ENCODE measurements at regions not wholly inside any gene's neighbourhood (a gene's known extent, or its start where the extent isn't known, plus 50 kb on each side); places are given as distances from the start of the nearest gene placed in this dataset.

DNA sequence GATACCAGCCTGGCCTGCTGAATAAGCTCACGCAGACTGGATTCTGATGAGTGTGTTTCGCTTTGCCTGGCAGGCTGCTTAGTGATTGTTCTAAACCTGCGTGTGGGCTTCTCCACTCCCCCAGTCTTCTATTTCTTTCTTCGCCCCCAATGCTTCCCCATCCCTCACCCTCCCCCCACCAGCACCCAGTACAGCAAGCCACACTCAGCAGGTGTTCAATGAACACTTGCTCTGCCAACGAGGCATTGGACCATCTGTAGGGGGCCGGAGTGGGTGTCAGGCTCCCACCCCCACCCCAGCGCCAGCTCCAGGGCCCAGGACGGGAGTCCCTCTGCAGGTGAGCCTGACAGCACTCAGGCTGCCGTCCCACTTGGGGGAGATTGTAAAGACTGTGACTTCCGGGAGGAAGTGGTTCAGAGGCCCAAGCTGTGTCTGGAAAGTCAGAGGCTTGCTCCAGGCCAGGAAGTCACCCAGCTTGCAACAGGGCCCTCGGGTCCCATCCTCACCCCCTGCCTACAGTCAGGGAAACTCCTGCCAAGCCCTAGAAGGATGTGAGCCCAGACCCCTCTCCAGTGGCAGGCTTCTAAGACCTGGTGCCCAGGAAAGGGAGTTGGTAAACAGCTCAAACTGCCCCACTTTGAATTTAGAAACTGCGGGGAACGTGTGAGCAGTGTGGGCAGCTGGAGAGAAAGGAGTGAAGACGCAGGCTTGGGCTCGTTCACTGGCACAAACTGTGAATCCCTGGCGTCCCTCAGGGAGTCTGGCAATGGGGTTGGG is 66.3 kb upstream of the PRDM11 start:
- TF ChIP-seq, protein P1, sequence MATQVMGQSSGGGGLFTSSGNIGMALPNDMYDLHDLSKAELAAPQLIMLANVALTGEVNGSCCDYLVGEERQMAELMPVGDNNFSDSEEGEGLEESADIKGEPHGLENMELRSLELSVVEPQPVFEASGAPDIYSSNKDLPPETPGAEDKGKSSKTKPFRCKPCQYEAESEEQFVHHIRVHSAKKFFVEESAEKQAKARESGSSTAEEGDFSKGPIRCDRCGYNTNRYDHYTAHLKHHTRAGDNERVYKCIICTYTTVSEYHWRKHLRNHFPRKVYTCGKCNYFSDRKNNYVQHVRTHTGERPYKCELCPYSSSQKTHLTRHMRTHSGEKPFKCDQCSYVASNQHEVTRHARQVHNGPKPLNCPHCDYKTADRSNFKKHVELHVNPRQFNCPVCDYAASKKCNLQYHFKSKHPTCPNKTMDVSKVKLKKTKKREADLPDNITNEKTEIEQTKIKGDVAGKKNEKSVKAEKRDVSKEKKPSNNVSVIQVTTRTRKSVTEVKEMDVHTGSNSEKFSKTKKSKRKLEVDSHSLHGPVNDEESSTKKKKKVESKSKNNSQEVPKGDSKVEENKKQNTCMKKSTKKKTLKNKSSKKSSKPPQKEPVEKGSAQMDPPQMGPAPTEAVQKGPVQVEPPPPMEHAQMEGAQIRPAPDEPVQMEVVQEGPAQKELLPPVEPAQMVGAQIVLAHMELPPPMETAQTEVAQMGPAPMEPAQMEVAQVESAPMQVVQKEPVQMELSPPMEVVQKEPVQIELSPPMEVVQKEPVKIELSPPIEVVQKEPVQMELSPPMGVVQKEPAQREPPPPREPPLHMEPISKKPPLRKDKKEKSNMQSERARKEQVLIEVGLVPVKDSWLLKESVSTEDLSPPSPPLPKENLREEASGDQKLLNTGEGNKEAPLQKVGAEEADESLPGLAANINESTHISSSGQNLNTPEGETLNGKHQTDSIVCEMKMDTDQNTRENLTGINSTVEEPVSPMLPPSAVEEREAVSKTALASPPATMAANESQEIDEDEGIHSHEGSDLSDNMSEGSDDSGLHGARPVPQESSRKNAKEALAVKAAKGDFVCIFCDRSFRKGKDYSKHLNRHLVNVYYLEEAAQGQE (IDR thresholded peaks at IDR 0.05; ENCODE audit: low read depth) = no peak
- TF ChIP-seq RAD21 (IDR thresholded peaks at IDR 0.05; ENCODE audit: low read depth) = no peak
- TF ChIP-seq EGR1 (IDR thresholded peaks at IDR 0.05) = no peak
- TF ChIP-seq, protein P2, sequence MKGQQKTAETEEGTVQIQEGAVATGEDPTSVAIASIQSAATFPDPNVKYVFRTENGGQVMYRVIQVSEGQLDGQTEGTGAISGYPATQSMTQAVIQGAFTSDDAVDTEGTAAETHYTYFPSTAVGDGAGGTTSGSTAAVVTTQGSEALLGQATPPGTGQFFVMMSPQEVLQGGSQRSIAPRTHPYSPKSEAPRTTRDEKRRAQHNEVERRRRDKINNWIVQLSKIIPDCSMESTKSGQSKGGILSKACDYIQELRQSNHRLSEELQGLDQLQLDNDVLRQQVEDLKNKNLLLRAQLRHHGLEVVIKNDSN (IDR thresholded peaks at IDR 0.05) = no peak

DNA sequence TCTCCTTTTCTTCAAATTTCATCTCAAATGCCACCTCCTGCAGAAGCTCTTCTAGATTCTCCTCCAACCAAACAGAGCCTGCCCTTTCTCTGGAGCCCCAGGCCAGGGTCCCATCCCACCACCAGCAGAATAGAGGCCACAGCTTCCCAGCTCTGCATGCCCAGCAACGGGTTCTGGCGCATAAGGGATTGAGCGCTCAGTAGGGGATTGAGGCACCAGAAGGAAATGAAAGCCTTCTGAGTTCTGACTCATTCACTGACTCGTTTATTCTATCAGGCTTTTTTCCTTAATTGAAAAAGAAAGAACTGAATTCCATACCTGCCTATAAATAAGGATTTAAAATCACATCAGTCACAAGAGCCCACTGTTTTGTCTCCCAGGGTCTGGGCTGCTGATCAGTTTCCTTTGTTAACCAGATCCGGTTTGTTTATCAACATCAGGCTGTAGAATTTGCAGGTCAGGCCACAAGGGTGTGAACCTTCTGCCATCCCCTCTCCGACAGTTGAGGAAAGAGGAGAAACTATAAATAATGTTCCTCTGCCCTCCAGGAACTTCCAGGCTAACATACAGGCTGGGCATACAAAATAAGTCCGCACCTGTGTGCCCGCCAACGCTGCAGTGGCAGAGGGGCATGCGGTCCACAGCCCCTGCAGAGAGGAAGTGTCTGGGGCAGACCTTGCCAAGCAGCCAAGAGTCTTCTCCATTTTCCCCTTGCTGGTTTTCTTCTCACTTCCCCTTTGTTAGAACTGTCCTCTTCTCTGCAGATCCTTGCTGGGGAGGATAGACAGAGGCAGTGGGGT is 63.5 kb upstream of the PRDM11 start:
- TF ChIP-seq, protein P1 (IDR thresholded peaks at IDR 0.05; ENCODE audit: low read depth) = no peak
- TF ChIP-seq EP300 (IDR thresholded peaks at IDR 0.05; ENCODE audit: borderline replicate concordance) = no peak
- no peak for TF ChIP-seq CEBPB (IDR thresholded peaks at IDR 0.05)
- no peak for TF ChIP-seq FOXM1 (IDR thresholded peaks at IDR 0.05; ENCODE audit: borderline replicate concordance, low read depth)
- TF ChIP-seq NFIC (IDR thresholded peaks at IDR 0.05) = no peak
- TF ChIP-seq EGR1 (IDR thresholded peaks at IDR 0.05) = no peak
- TF ChIP-seq, protein P3, sequence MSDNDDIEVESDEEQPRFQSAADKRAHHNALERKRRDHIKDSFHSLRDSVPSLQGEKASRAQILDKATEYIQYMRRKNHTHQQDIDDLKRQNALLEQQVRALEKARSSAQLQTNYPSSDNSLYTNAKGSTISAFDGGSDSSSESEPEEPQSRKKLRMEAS (IDR thresholded peaks at IDR 0.05) = no peak
- no peak for TF ChIP-seq RAD21 (IDR thresholded peaks at IDR 0.05; ENCODE audit: low read depth)
- no peak for TF ChIP-seq CREB1 (IDR thresholded peaks at IDR 0.05; ENCODE audit: low read depth)
- TF ChIP-seq, protein P2 (IDR thresholded peaks at IDR 0.05) = no peak
- no peak for TF ChIP-seq YY1 (IDR thresholded peaks at IDR 0.05; ENCODE audit: low read depth)
- TF ChIP-seq TCF12 (IDR thresholded peaks at IDR 0.05; ENCODE audit: low read depth) = no peak
- no peak for TF ChIP-seq ZBTB7A (IDR thresholded peaks at IDR 0.05; ENCODE audit: low read depth)
- no peak for TF ChIP-seq TAF1 (IDR thresholded peaks at IDR 0.05; ENCODE audit: low read depth)
- TF ChIP-seq TEAD4 (IDR thresholded peaks at IDR 0.05) = no peak

DNA sequence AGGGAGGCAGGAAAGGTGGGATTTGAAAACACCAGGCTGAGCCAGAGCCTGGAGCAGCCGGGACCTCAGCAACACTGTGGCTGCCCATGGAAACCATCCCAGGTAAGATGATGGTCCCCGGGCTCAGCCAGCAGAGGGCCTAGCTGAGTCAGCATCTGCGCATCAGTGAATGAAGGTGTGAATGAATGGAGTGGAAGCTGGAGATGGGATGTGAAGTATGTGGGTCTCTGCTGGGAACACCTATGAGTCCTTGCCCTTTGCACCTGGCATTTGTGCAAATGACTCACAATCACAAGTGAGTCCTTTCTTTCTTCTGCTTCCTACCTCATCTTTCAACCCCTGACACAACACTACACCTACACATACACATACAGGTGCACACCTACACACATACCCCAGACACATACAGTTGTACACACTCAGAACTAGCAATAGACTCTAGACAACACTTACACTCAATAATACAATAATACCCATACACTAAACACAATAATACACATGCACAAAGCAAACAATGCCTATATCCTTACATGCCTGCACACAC is 62.8 kb upstream of the PRDM11 start:
- TF ChIP-seq ZBTB7A (IDR thresholded peaks at IDR 0.05; ENCODE audit: low read depth) (no peak), RAD21 (IDR thresholded peaks at IDR 0.05; ENCODE audit: low read depth) (no peak), NFIC (IDR thresholded peaks at IDR 0.05) (no peak)
- TF ChIP-seq, protein P2 (IDR thresholded peaks at IDR 0.05) = no peak
- TF ChIP-seq, protein P3 (IDR thresholded peaks at IDR 0.05) = no peak
- TF ChIP-seq, protein P1 (IDR thresholded peaks at IDR 0.05; ENCODE audit: low read depth) = no peak

Measured in Ishikawa (cell line).